ENCODE measurements at regions not wholly inside any gene's neighbourhood (a gene's known extent, or its start where the extent isn't known, plus 50 kb on each side); places are given as distances from the start of the nearest gene placed in this dataset.

GRCh38 chr1:168380945-168381344 is 100.3 kb downstream of the TBX19 start:
- CTCF ChIA-PET, result interaction anchor here (1.2 to 5.6 kb wide), 5 partner anchors 9 to 66 kb away, joined by 3 to 25 read pairs (median 5); no protein-coding TSS in a partner anchor
- Mint-ChIP-seq H3K27ac (ENCODE audit: low read depth, unreplicated experiment) (no peak overlapping the region), H3K4me1 (ENCODE audit: insufficient read depth, unreplicated experiment) (peaks cover 7% of the 10 kb centered on the region), H3K9me3 (ENCODE audit: unreplicated experiment) (no peaks in the 10 kb centered on the region), H3K4me3 (ENCODE audit: unreplicated experiment) (no peak overlapping the region), H3K27me3 (ENCODE audit: insufficient read depth, unreplicated experiment) (no peaks in the 10 kb centered on the region), H3K36me3 (ENCODE audit: insufficient read depth, unreplicated experiment) (no peaks in the 10 kb centered on the region)
- POLR2A ChIA-PET, result no interaction called here
- intact Hi-C loops (cut with micrococcal nuclease), result no loop called here
- no peak for TF ChIP-seq CTCF (IDR thresholded peaks at IDR 0.05; ENCODE audit: unreplicated experiment)
- no TSS peak for BruUV-seq (replicated peaks)
- no peak for DNase-seq (ENCODE audit: unreplicated experiment)

GRCh38 chr1:168379104-168379860 is 98.6 kb downstream of the TBX19 start:
- POLR2A ChIA-PET, result no interaction called here
- DNase-seq (ENCODE audit: unreplicated experiment), result peak; percentile 73
- H3K27ac Mint-ChIP-seq (ENCODE audit: low read depth, unreplicated experiment), result no peak overlapping the region
- CTCF ChIA-PET, result interaction anchor here (5.6 kb wide), 1 partner anchor 36 kb away, joined by 25 read pairs; no protein-coding TSS in a partner anchor
- no peaks in the 10 kb centered on the region for H3K9me3 Mint-ChIP-seq (ENCODE audit: unreplicated experiment)
- BruUV-seq (replicated peaks), result no TSS peak
- no peaks in the 10 kb centered on the region for H3K27me3 Mint-ChIP-seq (ENCODE audit: insufficient read depth, unreplicated experiment)
- no peak for TF ChIP-seq CTCF (IDR thresholded peaks at IDR 0.05; ENCODE audit: unreplicated experiment)
- no peak overlapping the region for H3K4me3 Mint-ChIP-seq (ENCODE audit: unreplicated experiment)
- intact Hi-C loops (cut with micrococcal nuclease), result no loop called here
- H3K36me3 Mint-ChIP-seq (ENCODE audit: insufficient read depth, unreplicated experiment), result no peaks in the 10 kb centered on the region
- peaks cover 7% of the 10 kb centered on the region for H3K4me1 Mint-ChIP-seq (ENCODE audit: insufficient read depth, unreplicated experiment)

GRCh38 chr1:168375566-168376300 is 95.1 kb downstream of the TBX19 start:
- TF ChIP-seq CTCF (IDR thresholded peaks at IDR 0.05; ENCODE audit: unreplicated experiment), result no peak
- Mint-ChIP-seq H3K27me3 (ENCODE audit: insufficient read depth, unreplicated experiment) (no peaks in the 10 kb centered on the region), H3K27ac (ENCODE audit: low read depth, unreplicated experiment) (no peak overlapping the region), H3K4me1 (ENCODE audit: insufficient read depth, unreplicated experiment) (peaks cover 7% of the 10 kb centered on the region), H3K36me3 (ENCODE audit: insufficient read depth, unreplicated experiment) (no peaks in the 10 kb centered on the region), H3K9me3 (ENCODE audit: unreplicated experiment) (no peaks in the 10 kb centered on the region), H3K4me3 (ENCODE audit: unreplicated experiment) (no peak overlapping the region)
- DNase-seq (ENCODE audit: unreplicated experiment), result no peak
- POLR2A ChIA-PET, result no interaction called here
- intact Hi-C loops (cut with micrococcal nuclease), result no loop called here
- no TSS peak for BruUV-seq (replicated peaks)
- CTCF ChIA-PET, result interaction anchor here (0.6 to 1.6 kb wide), 7 partner anchors 12 to 570 kb away, joined by 3 to 5 read pairs (median 3); no protein-coding TSS in a partner anchor

GRCh38 chr1:168374566-168374965 is 93.9 kb downstream of the TBX19 start:
- H3K4me1 Mint-ChIP-seq (ENCODE audit: insufficient read depth, unreplicated experiment), result peaks cover 7% of the 10 kb centered on the region
- ChIA-PET POLR2A (interaction anchor here (0.7 to 1.2 kb wide), 5 partner anchors 9 to 194 kb away, joined by 3 read pairs; no protein-coding TSS in a partner anchor), CTCF (interaction anchor here (0.6 to 7.3 kb wide), 10 partner anchors 10 to 292 kb away, joined by 3 to 51 read pairs (median 3); no protein-coding TSS in a partner anchor)
- no peak overlapping the region for H3K27ac Mint-ChIP-seq (ENCODE audit: low read depth, unreplicated experiment)
- no peaks in the 10 kb centered on the region for H3K36me3 Mint-ChIP-seq (ENCODE audit: insufficient read depth, unreplicated experiment)
- H3K27me3 Mint-ChIP-seq (ENCODE audit: insufficient read depth, unreplicated experiment), result no peaks in the 10 kb centered on the region
- BruUV-seq (replicated peaks), result no TSS peak
- intact Hi-C loops (cut with micrococcal nuclease), result no loop called here
- DNase-seq (ENCODE audit: unreplicated experiment), result no peak
- no peaks in the 10 kb centered on the region for H3K9me3 Mint-ChIP-seq (ENCODE audit: unreplicated experiment)
- no peak overlapping the region for H3K4me3 Mint-ChIP-seq (ENCODE audit: unreplicated experiment)
- TF ChIP-seq CTCF (IDR thresholded peaks at IDR 0.05; ENCODE audit: unreplicated experiment), result no peak

All from MCF 10A (cell line).